OCI-LY7 (cell line): ENCODE measurements at regions not wholly inside any gene's neighbourhood (a gene's known extent, or its start where the extent isn't known, plus 50 kb on each side); places are given as distances from the start of the nearest gene placed in this dataset.

Source experiments
- CTCF ChIP-seq: fragments of 200-600 bp; sonication (generic); conservative IDR thresholded peaks from 2 replicates; pipeline ENCODE4 v1.5.1; 2014; ENCODE audit warnings: mild to moderate bottlenecking, antibody characterized with exemption, low read length, moderate library complexity, mixed read lengths
- EZH2phosphoT487 ChIP-seq: fragments of 200-600 bp; sonication (generic); IDR thresholded peaks from 2 replicates; pipeline ENCODE4 v1.6.1; 2018; ENCODE audit warnings: low read depth, borderline replicate concordance, mild to moderate bottlenecking, mixed run types, antibody characterized with exemption, low read length, moderate library complexity, mixed read lengths

GRCh38 chr16:59612094-59612493 lies 878.0 kb upstream of the GOT2 start:
- TF ChIP-seq CTCF (no peak), EZH2phosphoT487 (no peak)
